GM19324 (cell line): ENCODE measurements at regions not wholly inside any gene's neighbourhood (a gene's known extent, or its start where the extent isn't known, plus 50 kb on each side); places are given as distances from the start of the nearest gene placed in this dataset.
"Not testable (repeated sequence)": the region's sequence is repeated elsewhere in the genome, so short reads cannot be mapped to it uniquely, and the experiment has no call there.

Experiments
- ATAC-seq: cut with Tn5 transposase; IDR thresholded peaks from one replicate; pipeline ENCODE4 v1.9.1; 2021; ENCODE audit warnings: mild to moderate bottlenecking, moderate library complexity; ENCODE audit not compliant: unreplicated experiment, low FRiP score

- ATAC-seq = no peak
Observed at GRCh38 chr1:238487931-238488330, 597.2 kb upstream of the ZP4 start.

- ATAC-seq = no peak
Observed at GRCh38 chr1:238485912-238486209, 595.1 kb upstream of the ZP4 start.

GRCh38 chr1:238485057-238485911 lies 594.6 kb upstream of the ZP4 start:
- ATAC-seq = no peak

DNA sequence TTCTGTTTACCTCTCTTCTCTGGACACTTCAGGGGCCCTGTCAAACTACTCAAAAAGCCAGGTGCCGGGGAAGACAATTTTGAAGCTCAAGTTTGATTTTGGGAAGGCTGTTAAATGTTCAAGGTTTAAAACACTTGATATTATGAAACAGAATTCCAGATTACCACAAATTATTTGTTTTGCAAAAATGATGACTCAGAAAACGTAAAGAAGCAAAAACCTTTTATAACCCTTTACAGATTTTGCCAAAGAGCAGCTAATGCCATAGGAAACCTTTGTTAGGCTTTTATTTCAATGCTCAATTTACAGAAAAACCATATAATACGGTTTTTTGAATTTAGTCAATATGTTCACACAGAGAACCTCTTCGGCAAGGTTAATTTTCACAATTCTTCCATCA lies 593.4 kb upstream of the ZP4 start:
- no peak for ATAC-seq

- no peak for ATAC-seq
Observed at GRCh38 chr1:238476841-238477240, 586.1 kb upstream of the ZP4 start.

DNA sequence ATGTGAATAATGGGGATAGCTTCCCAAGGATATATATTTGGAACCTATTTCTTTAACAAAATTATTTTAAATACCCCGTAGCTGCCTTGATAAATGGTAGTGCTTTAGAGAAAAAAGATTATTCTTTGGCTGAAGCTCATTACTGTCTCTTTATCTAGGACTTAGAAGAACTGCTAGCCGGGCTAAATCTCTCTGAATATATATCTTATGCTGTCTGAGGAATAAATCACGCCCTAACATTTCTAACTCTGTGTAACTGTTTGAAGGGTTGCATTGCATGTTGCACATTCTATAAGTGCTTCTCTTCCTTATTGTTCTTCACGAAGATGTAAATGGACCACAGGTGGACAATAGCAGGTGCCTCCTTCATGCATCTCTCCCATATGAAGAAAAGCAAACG lies 585.0 kb upstream of the ZP4 start:
- no peak for ATAC-seq

- ATAC-seq = no peak
Observed at GRCh38 chr1:238474263-238474662, 583.5 kb upstream of the ZP4 start.

GRCh38 chr1:238469146-238469631 lies 578.5 kb upstream of the ZP4 start:
- no peak for ATAC-seq

- no peak for ATAC-seq
Observed at GRCh38 chr1:238468068-238468467, 577.3 kb upstream of the ZP4 start.

GRCh38 chr1:238466459-238466858 lies 575.7 kb upstream of the ZP4 start:
- no peak for ATAC-seq

DNA sequence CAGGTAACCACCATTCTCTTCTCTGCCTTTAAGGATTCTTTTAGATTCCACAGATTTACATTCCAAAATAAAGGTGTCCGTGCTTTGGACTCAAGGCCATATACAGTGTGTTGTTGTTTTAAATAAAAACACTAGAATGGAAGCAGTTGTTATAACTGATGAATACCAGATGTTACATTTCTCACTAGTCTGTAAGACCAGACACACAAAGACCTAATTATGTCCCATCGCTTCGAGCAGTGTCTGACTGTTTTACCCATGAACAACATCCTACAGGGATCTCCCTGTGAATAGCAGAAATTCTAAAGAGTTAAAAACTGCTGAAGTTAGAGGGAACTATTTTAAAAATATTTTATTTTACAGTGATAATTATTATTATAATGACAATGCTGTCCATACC lies 574.7 kb upstream of the ZP4 start:
- ATAC-seq = no peak

DNA sequence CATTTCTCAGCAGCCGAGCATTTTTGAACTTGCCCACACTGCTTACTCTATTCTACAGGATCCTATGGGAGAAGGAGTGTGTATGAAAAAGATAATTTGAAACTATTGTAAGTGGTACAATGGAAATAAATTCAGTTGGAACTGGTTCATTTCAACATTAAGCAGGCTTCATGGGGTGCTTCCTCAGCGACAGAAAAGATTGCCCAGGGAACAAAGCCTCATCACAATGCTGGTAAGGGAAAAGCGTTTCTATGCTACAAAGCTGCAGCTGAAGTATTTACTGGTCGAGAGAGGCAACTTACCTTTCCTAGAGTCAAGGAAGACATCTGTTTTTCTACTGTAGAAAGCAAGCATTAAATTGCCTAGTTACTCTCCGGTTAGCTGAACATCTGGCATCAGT lies 568.2 kb upstream of the ZP4 start:
- no peak for ATAC-seq

GRCh38 chr1:238457610-238458009 lies 566.9 kb upstream of the ZP4 start:
- no peak for ATAC-seq

GRCh38 chr1:238451781-238452310 lies 561.1 kb upstream of the ZP4 start:
- ATAC-seq = no peak

DNA sequence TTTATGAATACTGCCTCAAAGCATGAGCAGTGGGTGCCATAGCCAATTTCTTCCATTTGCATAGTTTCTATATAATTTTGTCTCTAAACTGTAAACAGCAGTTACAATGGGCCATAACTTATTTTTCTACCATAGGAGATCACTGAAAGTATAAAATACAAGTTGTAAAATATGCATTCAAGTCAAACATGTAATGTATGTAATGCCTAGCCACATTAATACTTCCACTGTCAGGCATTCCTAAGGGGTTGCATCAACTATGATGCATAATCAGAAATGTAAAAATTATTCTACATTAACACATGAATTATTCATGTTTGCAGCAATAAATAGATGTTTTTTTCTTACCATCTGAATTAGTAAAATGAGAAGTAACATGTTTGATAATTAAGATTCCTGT lies 560.3 kb upstream of the ZP4 start:
- no peak for ATAC-seq

- no peak for ATAC-seq
Observed at GRCh38 chr1:238443687-238444086, 553.0 kb upstream of the ZP4 start.

- ATAC-seq = no peak
Observed at GRCh38 chr1:238439511-238439910, 548.8 kb upstream of the ZP4 start.

GRCh38 chr1:238438311-238439270 lies 547.9 kb upstream of the ZP4 start:
- no peak for ATAC-seq

GRCh38 chr1:238429703-238430102 lies 539.0 kb upstream of the ZP4 start:
- ATAC-seq = not testable (repeated sequence)

DNA sequence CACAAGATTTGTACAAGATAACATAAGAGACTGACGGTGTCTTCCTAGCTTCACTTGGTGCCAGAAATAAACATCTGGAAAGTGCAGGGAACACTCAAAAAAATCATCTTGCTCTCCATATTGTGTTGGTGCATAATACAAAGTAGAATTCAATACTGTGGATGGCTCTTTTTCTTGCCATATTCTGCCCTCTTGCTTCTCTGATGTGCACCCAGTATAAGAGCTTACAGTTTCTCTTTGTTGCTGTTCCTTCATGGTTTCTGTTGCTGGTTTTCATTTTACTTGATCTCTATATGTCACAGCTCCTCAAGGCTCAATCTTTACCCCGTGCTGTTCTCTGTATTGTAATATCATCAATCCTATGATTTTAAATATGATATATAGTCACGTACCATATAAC lies 528.5 kb upstream of the ZP4 start:
- ATAC-seq = no peak

DNA sequence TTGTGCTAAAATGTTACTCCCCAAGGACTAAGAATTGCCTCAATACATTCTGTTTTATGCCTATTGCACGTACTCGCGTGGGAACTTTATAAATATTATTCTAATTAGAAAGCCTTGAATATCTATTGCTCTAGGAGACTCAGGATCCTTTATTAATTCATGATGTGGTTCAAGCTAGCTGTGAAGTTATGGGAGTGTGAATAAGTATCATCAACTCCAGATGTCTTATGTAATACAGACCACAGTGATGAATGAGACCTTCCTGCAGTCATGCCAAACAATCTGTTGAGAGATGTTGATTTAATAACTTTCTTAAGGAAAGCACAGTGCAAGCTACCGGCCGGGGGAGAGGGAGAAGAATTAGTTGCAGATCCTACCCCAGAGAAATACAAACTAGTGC lies 519.2 kb upstream of the ZP4 start:
- ATAC-seq = no peak
